Epidermal melanocyte (primary cell): ENCODE measurements at regions not wholly inside any gene's neighbourhood (a gene's known extent, or its start where the extent isn't known, plus 50 kb on each side); places are given as distances from the start of the nearest gene placed in this dataset.

Source experiments
- DNase-seq: peaks from one replicate; pipeline ENCODE4 v3.0.0; 2011; ENCODE audit warnings: low spot score; ENCODE audit not compliant: insufficient read length

GRCh38 chr12:124517260-124518050 is 50.0 kb downstream of the NCOR2 start:
- DNase-seq = peak; percentile 46

- DNase-seq = no peak
These were observed 50.6 kb downstream of the NCOR2 start for GRCh38 chr12:124516850-124517249.

GRCh38 chr12:124515981-124516380 is 51.4 kb downstream of the NCOR2 start:
- DNase-seq = no peak

- no peak for DNase-seq
These were observed 52.1 kb downstream of the NCOR2 start for GRCh38 chr12:124514996-124515932.

- DNase-seq = no peak
These were observed 53.0 kb downstream of the NCOR2 start for GRCh38 chr12:124514145-124514995.

- no peak for DNase-seq
These were observed 54.0 kb downstream of the NCOR2 start for GRCh38 chr12:124513297-124513867.

- peak; percentile 90 for DNase-seq
These were observed 54.6 kb downstream of the NCOR2 start for GRCh38 chr12:124512667-124513296.

GRCh38 chr12:124511259-124511985 is 56.0 kb downstream of the NCOR2 start:
- no peak for DNase-seq

GRCh38 chr12:124510301-124510970 is 57.0 kb downstream of the NCOR2 start:
- DNase-seq = no peak

GRCh38 chr12:124509676-124510300 is 57.6 kb downstream of the NCOR2 start:
- peak; percentile 57 for DNase-seq

- DNase-seq = no peak
These were observed 58.1 kb downstream of the NCOR2 start for GRCh38 chr12:124509300-124509675.

- no peak for DNase-seq
These were observed 58.9 kb downstream of the NCOR2 start for GRCh38 chr12:124508381-124509079.

GRCh38 chr12:124507188-124508109 is 60.0 kb downstream of the NCOR2 start:
- peak; percentile 68 for DNase-seq

GRCh38 chr12:124506832-124507153 is 60.6 kb downstream of the NCOR2 start:
- DNase-seq = no peak

GRCh38 chr12:124506145-124506831 is 61.1 kb downstream of the NCOR2 start:
- peak; percentile 53 for DNase-seq

- DNase-seq = no peak
These were observed 62.2 kb downstream of the NCOR2 start for GRCh38 chr12:124505001-124505818.
